GM13976 (cell line): ENCODE measurements at regions not wholly inside any gene's neighbourhood (a gene's known extent, or its start where the extent isn't known, plus 50 kb on each side); places are given as distances from the start of the nearest gene placed in this dataset.

ENCODE experiments used
- DNase-seq: peaks from one replicate; pipeline ENCODE4 v3.0.0; 2012; ENCODE audit warnings: low spot score
- in situ Hi-C: fragments of 300-500 bp; cut with MboI; formaldehyde crosslinking; loops from one replicate; pipeline ENCODE4 v1.12.0; 2022; ENCODE audit warnings: low sequenced_read_pairs, mixed read lengths, inconsistent platforms; ENCODE audit not compliant: unreplicated experiment
- TF ChIP-seq, protein P1 (sequence below): IDR thresholded peaks from 2 replicates; pipeline ENCODE4 v1.5.1; 2012; ENCODE audit warnings: borderline replicate concordance, mild to moderate bottlenecking; ENCODE audit not compliant: insufficient read depth; ENCODE audit errors: extremely low read depth, missing control alignments, control extremely low read depth

DNA sequence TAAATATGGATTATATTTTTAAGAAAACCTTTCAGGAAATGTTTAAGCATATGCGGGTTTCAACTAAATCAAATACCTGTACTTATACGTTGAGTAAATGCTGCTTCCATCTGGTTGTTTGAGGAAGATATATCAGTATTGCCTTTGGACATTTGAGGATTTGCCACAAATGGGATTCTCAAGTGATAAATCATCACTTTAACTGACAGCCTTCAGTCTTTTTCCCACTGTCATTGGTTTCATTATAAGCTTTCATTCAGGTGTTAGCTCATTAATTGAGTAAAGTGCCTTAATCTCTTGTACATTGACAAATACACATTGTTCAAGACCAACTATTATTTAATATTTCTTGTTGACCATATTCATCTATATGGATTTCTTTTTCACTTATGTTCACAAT is 217.2 kb downstream of the EDEM1 start:
- TF ChIP-seq, protein P1, sequence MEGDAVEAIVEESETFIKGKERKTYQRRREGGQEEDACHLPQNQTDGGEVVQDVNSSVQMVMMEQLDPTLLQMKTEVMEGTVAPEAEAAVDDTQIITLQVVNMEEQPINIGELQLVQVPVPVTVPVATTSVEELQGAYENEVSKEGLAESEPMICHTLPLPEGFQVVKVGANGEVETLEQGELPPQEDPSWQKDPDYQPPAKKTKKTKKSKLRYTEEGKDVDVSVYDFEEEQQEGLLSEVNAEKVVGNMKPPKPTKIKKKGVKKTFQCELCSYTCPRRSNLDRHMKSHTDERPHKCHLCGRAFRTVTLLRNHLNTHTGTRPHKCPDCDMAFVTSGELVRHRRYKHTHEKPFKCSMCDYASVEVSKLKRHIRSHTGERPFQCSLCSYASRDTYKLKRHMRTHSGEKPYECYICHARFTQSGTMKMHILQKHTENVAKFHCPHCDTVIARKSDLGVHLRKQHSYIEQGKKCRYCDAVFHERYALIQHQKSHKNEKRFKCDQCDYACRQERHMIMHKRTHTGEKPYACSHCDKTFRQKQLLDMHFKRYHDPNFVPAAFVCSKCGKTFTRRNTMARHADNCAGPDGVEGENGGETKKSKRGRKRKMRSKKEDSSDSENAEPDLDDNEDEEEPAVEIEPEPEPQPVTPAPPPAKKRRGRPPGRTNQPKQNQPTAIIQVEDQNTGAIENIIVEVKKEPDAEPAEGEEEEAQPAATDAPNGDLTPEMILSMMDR, result no peak
- no peak for DNase-seq
- in situ Hi-C loops, result no loop called here

DNA sequence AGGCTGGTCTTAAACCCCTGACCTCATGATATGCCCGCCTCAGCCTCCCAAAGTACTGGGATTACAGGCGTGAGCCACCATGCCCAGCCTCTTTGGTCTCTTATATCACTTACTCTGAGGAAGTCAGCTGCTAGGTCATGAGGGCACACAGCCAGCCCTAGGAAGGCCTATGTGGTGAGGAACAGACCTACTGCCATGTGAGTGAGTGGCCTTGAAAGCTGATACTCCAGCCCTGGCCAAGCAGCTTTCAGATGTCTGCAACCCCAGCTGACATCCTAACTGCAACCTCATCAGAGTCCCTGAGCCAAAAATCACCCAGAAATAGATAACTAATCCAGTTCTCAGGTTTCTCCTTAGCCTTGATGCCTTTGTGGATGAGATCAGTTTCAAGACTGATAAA is 224.3 kb downstream of the EDEM1 start:
- TF ChIP-seq, protein P1, result no peak
- DNase-seq, result no peak
- in situ Hi-C loops, result no loop called here

DNA sequence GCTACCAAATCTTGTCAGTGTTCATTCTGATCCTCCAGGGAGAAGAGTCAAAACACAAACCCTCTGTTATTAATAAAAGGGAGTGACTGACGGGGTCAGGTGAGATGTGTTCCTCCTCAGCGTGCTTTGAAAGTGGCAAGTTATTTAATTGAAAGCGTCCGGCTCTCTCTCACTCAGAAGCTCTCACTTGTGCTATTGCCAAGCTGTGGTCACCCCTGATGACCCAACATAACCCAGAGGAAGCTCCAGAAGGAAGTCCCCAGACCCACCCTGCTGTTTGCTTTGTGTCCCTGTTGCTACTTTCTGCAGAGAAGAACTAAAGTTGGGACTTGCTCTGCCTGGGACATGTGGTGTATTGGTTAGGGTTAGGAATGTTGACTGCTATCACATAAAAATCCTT is 235.6 kb downstream of the EDEM1 start:
- TF ChIP-seq, protein P1, result no peak
- in situ Hi-C loops, result no loop called here
- DNase-seq, result no peak

DNA sequence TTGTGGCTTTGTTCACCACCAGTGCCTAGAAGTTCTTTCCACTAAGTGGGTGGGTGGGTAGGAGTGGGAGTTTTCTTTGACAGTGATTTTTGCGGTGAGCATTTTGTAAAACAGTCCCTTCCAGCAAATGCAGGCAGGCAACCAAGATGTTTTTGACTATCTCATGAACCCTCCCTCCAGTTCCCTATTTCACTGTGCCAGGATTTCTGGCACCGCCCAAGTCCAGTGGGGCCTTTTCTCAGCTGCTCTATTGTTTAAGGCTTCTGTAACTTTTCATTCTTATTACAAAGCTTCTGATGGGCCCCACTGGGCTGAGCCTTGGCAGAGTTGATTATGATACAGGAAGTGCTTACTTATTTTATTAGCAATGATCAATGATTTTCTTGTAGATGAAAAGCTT is 236.0 kb downstream of the EDEM1 start:
- DNase-seq, result no peak
- in situ Hi-C loops, result no loop called here
- TF ChIP-seq, protein P1, result no peak

DNA sequence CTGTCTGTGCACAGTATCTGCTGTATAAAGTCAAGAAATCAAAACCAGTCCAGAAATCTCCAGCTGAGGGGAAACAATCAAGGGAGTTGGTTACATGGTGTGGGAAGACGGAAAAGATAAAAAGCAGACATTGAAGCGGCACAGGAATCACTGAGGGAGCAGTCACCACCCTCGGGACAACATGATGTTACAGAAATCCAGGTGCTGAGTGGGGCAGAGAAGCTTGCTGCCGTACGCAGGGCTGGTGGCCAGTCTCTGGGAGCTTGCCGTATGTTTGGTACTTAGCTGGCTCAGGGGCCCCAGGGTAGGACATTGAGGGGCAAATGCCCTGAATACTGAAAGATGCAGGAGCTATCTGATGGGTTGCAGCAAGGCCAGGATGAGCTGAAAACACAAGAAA is 237.9 kb downstream of the EDEM1 start:
- TF ChIP-seq, protein P1, result no peak
- in situ Hi-C loops, result loop anchor here (25.0 kb wide), 1 partner anchor 312 kb away; no protein-coding TSS in a partner anchor
- no peak for DNase-seq

DNA sequence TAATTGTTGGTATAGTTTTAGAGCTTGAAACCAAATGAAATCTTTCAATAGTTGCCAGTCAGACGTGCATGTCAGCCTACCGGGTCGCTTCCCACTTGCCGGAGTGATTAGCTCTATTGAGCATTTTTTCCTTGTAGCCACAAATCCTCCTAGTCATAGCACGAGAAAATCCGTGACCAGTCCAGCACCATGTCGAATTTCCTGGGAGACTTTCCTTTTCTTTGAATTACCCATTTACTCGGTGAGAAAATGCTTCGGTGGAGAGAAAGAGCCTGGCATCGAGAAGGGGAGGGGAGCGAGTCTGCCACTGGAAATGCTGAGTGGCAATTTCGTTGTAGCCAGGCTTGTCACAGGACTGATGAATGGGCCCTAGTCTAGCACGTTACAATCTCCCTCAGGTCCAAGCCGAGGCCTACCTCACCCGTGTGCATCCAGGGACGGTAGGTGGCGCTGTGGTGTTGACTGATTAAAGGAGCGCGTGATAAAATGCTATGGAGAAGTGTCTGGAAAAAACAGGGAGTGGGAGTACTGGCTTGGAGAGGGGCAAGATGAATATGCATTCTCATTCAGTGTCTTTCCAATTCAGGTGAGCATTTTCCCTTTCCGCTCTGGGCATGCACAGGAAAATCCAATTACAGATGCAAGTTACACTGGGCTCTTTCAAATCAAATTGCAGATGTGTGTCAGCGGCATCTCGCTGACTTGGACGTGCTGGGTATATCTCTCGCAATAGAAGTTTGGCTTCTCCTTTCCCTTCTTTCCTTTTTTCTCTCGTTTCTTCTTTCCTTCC is 238.8 kb downstream of the EDEM1 start:
- peak; percentile 45 for DNase-seq
- TF ChIP-seq, protein P1, result peak; percentile 93
- in situ Hi-C loops, result loop anchor here (25.0 kb wide), 1 partner anchor 311 kb away; no protein-coding TSS in a partner anchor
